Right renal pelvis (tissue), 4 donors: ENCODE measurements at regions not wholly inside any gene's neighbourhood (a gene's known extent, or its start where the extent isn't known, plus 50 kb on each side); places are given as distances from the start of the nearest gene placed in this dataset.

Experiments
- DNase-seq, 4 donors: peaks; one replicate each; pipeline ENCODE4 v3.0.0-alpha.2; 2013; ENCODE audit warnings: low read depth in 4 of 4, low spot score in 3 of 4, missing footprints in 1 of 4

DNA sequence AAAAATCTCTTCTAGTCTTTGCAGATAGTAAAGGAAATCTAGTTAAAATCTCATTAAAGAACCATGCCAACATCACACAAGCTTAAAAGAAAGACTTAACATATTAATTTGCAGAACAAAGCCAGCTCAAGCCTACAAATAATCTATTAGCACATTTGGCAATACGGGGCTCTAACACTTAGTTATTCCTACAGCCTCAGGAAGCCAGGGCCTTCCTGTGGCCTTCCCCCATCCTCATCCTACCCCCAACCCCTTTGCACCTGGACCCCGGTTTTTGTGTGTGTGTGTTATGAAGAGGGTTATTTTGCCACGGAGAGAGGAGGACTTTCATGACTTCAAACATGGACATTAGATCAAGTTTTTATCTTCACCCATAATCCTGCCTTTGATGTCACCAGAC is 64.6 kb downstream of the FOXB2 start:
- DNase-seq, result no peak

DNA sequence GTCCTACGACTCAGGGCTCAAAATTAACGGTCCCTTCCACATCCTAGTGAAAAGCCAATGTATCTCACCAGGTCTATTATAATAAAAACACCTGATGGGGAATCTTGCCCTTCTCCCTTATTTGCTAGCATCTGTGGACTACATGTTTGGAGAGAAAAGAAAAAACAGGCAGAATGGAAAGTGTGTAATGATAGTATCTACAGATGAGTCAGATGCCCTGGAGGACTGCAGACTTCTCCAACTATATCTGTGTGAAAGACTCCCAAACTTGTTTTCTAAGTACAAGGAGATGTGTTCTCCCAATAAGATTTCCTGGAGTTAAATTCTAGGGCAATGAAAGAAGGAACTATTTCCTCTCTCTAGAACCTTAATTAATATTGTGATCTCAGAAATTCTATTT is 66.0 kb downstream of the FOXB2 start:
- no peak for DNase-seq

DNA sequence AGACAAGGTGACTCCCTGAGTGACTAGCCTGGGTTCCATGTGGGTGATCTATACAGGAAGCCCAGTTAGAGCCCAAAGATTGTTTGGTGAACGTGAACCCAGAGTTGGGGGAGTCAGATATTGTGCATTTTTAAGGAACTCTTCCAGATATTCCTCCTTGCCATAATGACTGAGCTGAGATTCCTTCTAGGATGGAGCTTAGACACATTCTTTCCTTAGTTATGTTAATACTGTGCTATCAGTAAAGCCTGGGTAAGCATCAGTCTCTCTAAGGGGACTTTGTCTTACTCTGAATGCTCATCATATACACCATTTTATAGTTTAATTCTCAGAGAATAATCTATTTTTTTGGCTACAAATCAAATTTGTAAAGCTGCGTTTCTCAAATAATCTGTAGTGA is 68.1 kb downstream of the FOXB2 start:
- no peak for DNase-seq

DNA sequence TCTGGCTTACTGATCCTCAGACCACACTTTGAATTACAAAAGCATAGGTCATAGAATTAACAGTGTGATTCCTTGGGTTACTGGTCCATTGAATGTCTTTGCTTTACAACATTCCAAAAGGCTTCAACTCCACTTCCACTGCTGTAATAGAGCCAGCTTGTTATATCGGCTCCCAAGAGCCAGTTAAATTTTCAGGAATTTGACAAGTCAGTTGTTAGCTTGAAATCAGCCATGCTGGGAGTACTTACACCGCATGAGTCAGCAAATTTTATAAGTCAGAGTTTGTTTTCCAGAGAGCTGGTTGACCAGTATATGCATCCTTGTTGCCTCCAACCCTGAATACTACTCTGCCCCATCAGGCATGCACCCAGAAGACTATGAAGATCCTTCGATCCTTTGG is 73.1 kb downstream of the FOXB2 start:
- DNase-seq, result peak in 1 of 4 donors; percentile 3

DNA sequence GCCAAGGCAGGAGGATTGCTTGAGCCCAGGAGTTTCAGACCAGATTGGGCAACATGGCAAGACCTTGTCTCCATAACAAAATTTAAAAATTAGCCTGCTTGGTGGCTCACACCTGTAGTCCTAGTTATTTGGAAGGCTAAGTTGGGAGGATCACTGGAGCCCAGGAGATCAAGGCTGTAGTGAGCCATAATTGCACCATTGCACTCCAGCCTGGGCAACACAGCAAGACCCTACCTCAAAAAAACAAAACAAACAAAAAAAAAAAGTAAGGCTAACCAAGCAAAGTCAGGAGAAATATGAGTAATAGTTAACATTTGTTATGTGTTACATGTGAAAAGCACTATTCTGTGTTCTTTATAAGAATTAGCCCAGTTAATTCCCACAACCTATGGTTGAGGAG is 74.7 kb downstream of the FOXB2 start:
- DNase-seq, result no peak

DNA sequence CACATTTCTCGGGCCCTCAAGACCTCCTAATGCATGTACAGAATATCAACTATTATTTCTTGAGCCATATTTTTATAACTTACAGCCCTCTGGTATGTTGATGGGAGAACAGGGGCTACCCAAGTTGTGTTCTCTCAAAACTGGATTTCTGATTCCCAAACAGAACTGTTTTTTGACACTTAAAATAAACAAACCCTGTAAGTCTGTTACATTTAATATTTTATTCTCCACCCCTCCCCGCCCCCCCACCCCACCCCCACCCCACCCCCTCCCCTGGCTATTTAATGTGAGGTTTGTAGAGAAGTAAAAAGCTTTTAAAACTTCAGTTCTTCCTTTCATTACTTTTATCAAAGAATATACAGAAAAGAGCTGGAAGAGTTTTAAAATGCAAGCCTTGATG is 77.9 kb downstream of the FOXB2 start:
- DNase-seq, result no peak

DNA sequence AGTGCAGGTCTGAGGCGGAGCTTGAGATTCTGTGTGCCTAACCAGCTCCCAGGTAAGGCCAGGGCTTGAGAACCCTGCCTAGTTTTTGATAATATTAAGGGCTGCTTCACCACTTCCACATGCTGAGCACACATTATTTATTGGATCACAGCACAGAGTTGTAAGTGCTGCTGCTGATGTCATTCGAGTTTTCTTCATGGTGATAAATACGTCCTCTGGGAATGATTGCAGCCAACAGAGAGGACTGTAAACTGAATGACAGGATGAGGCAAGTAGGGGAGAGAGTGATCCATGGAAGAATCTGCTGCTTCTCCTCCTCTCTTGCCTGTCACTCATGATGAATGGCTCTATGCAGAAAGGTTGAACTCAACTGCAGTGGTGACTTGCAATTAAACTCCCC is 77.9 kb upstream of the VPS13A start:
- no peak for DNase-seq

DNA sequence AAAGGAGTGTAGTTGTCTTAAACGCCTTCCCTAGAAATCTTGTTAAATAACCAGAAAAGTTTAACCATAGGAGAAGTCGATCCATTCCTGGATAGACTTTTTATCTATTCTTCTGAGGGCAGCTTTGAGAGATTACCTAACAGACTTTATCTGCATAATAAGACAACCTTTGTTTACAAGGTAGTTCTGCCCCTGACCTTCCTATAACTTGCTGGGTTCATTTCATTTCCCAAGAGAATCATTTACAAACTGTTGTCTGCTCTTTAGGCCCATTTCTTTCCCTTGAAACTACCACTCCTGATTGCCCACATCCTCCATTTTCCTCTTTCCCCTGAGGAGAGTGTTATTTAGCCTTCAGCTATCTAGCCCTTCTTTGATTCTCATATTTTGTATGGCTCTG is 65.9 kb upstream of the VPS13A start:
- no peak for DNase-seq

DNA sequence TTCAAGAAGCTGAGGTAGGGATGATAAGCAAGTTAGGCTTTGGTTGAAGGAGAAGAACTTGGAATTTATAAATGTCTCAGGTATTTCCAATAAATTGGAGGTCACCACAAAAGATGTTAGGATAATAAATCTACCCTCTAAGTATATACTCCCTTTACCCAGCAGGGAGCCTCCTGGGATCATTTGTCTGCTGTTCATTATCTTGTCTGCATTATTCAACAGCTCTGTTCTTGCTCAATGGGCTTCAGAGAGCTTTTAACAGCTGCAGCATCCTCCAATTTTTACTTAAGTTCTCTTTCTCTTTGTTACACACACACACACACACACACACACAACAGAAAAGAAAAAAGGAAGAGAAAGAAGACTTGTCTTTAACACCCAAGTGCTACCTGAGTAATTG is 51.7 kb upstream of the VPS13A start:
- no peak for DNase-seq

DNA sequence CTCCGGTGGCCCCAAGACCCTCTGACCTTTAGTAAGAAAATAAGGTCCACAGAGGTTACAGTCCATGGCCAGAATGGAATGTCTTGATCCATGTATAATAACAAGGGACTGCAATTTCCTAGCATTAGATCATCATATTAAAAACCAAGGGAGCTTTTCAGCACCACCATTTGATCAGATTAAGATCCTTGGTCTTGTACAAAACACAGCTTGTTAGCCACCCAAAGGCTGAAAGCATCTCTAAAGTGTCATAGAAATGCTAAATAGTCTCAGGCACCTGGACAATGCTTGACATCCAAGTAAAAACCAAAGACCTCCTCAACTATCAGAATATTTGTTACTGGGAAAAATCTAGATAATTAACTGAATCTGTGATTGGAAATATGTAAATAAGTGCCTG is 50.3 kb upstream of the VPS13A start:
- DNase-seq, result no peak
